Thyroid gland (tissue), 4 donors: ENCODE measurements at regions not wholly inside any gene's neighbourhood (a gene's known extent, or its start where the extent isn't known, plus 50 kb on each side); places are given as distances from the start of the nearest gene placed in this dataset.
"Not testable (repeated sequence)": the region's sequence is repeated elsewhere in the genome, so short reads cannot be mapped to it uniquely, and the experiment has no call there.

Source experiments
- DNase-seq, 2 donors: peaks; one replicate each; pipeline ENCODE4 v3.0.0-alpha.2; 2019
- H3K27ac ChIP-seq, 3 donors: fragments of 200-600 bp; sonication (generic); 1 replicate in 2 of 3; 2 replicates in 1 of 3; pipeline ENCODE4 v1.5.1; 2016 to 2019; ENCODE audit warnings: mild to moderate bottlenecking in 1 of 3, moderate library complexity in 1 of 3
- H3K27me3 ChIP-seq: fragments of 200-600 bp; sonication (generic); one replicate; pipeline ENCODE4 v1.5.1; 2019
- H3K36me3 ChIP-seq, 2 donors: fragments of 200-600 bp; sonication (generic); one replicate each; pipeline ENCODE4 v1.5.1; 2016 to 2019
- H3K4me1 ChIP-seq, 2 donors: fragments of 200-600 bp; sonication (generic); one replicate each; pipeline ENCODE4 v1.5.1; 2017 to 2019
- H3K4me3 ChIP-seq, 3 donors: fragments of 200-600 bp; sonication (generic); replicated peaks in 1 of 3; 1 replicate in 2 of 3; 2 replicates in 1 of 3; pipeline ENCODE4 v1.5.1; 2016; ENCODE audit warnings: mild to moderate bottlenecking in 1 of 3
- H3K9me3 ChIP-seq: fragments of 200-600 bp; sonication (generic); one replicate; pipeline ENCODE4 v1.5.1; 2017
- CTCF ChIP-seq, 6 experiments: fragments of 200-600 bp in 3 of 6; fragments of 450-650 bp in 3 of 6; sonication (generic) in 3 of 6; IDR thresholded peaks; one replicate each; pipeline ENCODE4 v1.5.1; 2016 to 2019; ENCODE audit warnings: antibody characterized with exemption in 6 of 6, mild to moderate bottlenecking in 2 of 6, inconsistent platforms in 1 of 6, moderate library complexity in 1 of 6
- POLR2A ChIP-seq, 2 donors: fragments of 450-650 bp; IDR thresholded peaks; one replicate each; pipeline ENCODE4 v1.6.1; 2017; ENCODE audit warnings: antibody characterized with exemption in 2 of 2, mild to moderate bottlenecking in 2 of 2, moderate library complexity in 1 of 2
- WGBS, 2 donors: methylation state at CpG; one replicate each; pipeline ENCODE4 v1.1.5; 2017; 5-methylcytosine and 5-hydroxymethylcytosine counted together
- intact Hi-C: fragments of 100-400 bp; cut with DNase I; formaldehyde crosslinking; loops from one replicate; pipeline ENCODE4 v1.15.1; 2023

DNA sequence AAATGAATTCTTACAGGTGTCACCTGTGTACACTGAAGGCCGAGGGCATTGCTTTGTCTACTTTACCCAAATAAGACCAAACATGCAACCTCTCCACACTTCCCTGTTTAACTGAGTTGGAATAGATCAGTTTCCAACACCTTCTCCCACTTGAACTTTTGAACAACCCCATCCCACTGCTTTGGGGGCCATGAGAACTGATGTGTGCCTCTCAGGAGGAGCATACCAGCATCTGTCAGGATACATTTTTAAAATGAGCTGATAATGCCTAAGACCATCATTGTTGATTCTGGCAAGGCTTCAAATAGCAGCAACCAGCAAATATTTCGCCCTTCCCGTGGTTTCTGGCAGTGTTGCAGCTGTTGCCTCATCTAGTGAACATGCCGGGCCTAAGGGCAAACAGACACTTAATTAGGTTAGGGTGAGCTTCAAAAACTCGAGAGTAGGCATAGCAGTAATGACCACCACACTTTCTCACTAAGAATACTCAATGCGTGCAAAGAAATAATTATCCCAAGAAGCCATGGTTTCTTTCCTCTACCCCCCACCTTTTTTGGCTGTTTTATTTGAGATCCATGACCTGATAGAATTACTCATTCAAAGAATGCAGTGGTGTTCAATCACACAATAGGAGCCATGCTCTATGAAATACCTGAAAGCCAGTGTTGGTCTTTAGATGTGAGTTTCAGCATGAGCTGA lies 63.7 kb downstream of the MAP10 start:
- Histone ChIP-seq H3K9me3 (no peaks in the 10 kb centered on the region), H3K4me1 (no peaks in the 10 kb centered on the region), H3K27me3 (no peaks in the 10 kb centered on the region), H3K4me3 (no peak overlapping the region), H3K27ac (no peak overlapping the region), H3K36me3 (no peaks in the 10 kb centered on the region)
- TF ChIP-seq CTCF (IDR thresholded peaks at IDR 0.05) (no peak), POLR2A (IDR thresholded peaks at IDR 0.05) (no peak)
- WGBS, 2 donors = 73 to 76% methylated on average over 6 of the region's 6 CpGs
- peak; percentile 9 to 17 for DNase-seq
- intact Hi-C loops = no loop called here

DNA sequence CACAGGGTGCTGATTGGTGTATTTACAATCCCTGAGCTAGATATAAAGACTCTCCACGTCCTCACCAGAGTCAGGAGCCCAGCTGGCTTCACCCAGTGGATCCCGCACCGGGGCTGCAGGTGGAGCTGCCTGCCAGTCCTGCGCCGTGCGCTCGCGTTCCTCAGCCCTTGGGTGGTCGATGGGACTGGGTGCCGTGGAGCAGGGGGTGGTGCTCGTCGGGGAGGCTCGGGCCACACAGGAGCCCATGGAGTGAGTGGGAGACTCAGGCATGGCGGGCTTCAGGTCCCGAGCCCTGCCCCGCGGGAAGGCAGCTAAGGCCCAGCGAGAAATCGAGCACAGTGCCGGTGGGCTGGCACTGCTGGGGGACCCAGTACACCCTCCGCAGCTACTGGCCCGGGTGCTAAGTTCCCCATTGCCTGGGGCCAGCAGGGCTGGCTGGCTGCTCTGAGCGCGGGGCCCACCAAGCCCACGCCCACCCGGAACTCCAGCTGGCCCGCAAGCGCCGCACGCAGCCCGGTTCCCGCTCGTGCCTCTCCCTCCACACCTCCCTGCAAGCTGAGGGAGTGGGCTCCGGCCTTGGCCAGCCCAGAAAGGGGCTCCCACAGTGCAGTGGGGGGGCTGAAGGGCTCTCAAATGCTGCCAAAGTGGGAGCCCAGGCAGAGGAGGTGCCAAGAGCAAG lies 66.2 kb downstream of the MAP10 start:
- H3K9me3 ChIP-seq, H3K27ac ChIP-seq, H3K4me1 ChIP-seq, H3K27me3 ChIP-seq, H3K4me3 ChIP-seq, H3K36me3 ChIP-seq, intact Hi-C loops, DNase-seq: not testable (repeated sequence)
- 93 to 100% methylated on average over 3 to 20 of the region's 34 CpGs for WGBS, 2 donors

DNA sequence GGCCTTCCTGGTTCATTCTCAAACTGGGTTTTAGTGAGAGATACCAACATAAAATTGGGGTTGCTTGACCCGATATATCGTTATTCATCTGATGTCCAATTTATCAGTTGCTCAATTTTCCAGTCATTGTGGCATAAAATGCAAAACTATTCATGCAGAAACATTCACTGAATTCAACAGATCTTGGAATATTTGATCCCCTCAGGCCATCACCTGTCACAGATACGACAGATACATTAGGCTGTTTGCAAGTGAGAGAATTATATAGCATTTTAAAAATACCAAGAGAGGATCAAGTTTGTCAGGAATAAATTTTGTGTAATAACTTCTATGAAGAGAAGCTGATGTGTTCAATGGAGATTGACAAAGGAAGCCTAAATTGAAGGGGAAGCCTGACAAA lies 67.1 kb downstream of the MAP10 start:
- Histone ChIP-seq H3K36me3 (no peaks in the 10 kb centered on the region), H3K27me3 (no peaks in the 10 kb centered on the region), H3K4me3 (no peak overlapping the region), H3K9me3 (no peaks in the 10 kb centered on the region), H3K4me1 (no peaks in the 10 kb centered on the region), H3K27ac (no peak overlapping the region)
- DNase-seq = no peak
- intact Hi-C loops = no loop called here
- TF ChIP-seq CTCF (IDR thresholded peaks at IDR 0.05) (no peak), POLR2A (IDR thresholded peaks at IDR 0.05) (no peak)
- WGBS, 2 donors = 98 to 99% methylated on average over 3 of the region's 3 CpGs

DNA sequence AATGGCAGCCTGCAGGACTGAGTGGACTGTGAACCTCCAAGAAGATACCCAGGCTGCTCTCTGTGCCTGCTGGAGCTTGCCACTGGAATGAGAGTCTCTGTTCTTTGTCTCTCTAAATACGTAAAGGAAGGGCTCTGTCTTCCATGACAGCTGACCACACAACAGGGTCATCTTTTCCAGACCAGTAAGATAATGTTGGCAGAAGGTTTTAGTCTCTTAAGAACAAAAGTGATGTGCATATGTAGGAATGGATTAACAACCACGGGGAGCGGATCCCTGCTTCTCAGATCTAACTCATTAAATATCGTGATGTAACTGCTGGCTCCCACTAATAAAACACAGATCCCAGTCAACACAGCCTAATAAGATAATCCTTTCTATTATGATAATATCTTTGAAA lies 67.5 kb downstream of the MAP10 start:
- WGBS, 2 donors = 87 to 91% methylated on average over 4 of the region's 4 CpGs
- no peak for TF ChIP-seq POLR2A (IDR thresholded peaks at IDR 0.05)
- no peak for TF ChIP-seq CTCF (IDR thresholded peaks at IDR 0.05)

GRCh38 chr1:232873412-232873811 lies 68.2 kb downstream of the MAP10 start:
- H3K27ac ChIP-seq = no peak overlapping the region
- no peaks in the 10 kb centered on the region for H3K27me3 ChIP-seq
- TF ChIP-seq POLR2A (IDR thresholded peaks at IDR 0.05) = no peak
- TF ChIP-seq CTCF (IDR thresholded peaks at IDR 0.05) = no peak
- intact Hi-C loops = no loop called here
- no peaks in the 10 kb centered on the region for H3K4me1 ChIP-seq
- no peaks in the 10 kb centered on the region for H3K9me3 ChIP-seq
- H3K36me3 ChIP-seq = no peaks in the 10 kb centered on the region
- H3K4me3 ChIP-seq = no peak overlapping the region
- no peak for DNase-seq
- 68 to 71% methylated on average over 5 of the region's 5 CpGs for WGBS, 2 donors

More for the DNA sequence above, 67.5 kb downstream of the MAP10 start:
- intact Hi-C loops = no loop called here
- Histone ChIP-seq H3K27ac (no peak overlapping the region), H3K4me3 (no peak overlapping the region), H3K36me3 (no peaks in the 10 kb centered on the region), H3K4me1 (no peaks in the 10 kb centered on the region), H3K9me3 (no peaks in the 10 kb centered on the region), H3K27me3 (no peaks in the 10 kb centered on the region)
- no peak for DNase-seq
